ENCODE measurements at regions not wholly inside any gene's neighbourhood (a gene's known extent, or its start where the extent isn't known, plus 50 kb on each side); places are given as distances from the start of the nearest gene placed in this dataset.

- Histone ChIP-seq H3K4me2 (replicated peaks; ENCODE audit: extremely low read depth, low read length, poor library complexity, severe bottlenecking) (no peak overlapping the region), H4K20me1 (ENCODE audit: insufficient read depth, low read length) (no peaks in the 10 kb centered on the region), H3K9me3 (replicated peaks in 1 of 2; ENCODE audit: control insufficient read depth in 1 of 2, insufficient read depth in 1 of 2, low read length in 2 of 2) (no peaks in the 10 kb centered on the region), H3K9ac (ENCODE audit: insufficient read depth, low read length, poor library complexity, severe bottlenecking) (no peak overlapping the region), H3K79me2 (ENCODE audit: insufficient read depth, low read length) (no peaks in the 10 kb centered on the region), H3K27ac (ENCODE audit: low read depth in 1 of 2, low read length in 2 of 2) (no peak overlapping the region), H2AFZ (ENCODE audit: insufficient read depth, low read depth, low read length, poor library complexity, severe bottlenecking) (no peak overlapping the region), H3K36me3 (replicated peaks in 1 of 2; ENCODE audit: control insufficient read depth in 1 of 2, insufficient read depth in 2 of 2, low read length in 2 of 2) (no peaks in the 10 kb centered on the region), H3K27me3 (ENCODE audit: control insufficient read depth in 2 of 2, insufficient read depth in 2 of 2, low read length in 2 of 2) (no peaks in the 10 kb centered on the region), H3K4me3 (replicated peaks in 1 of 3; ENCODE audit: low read depth in 2 of 3, low read length in 3 of 3) (no peak overlapping the region), H3K4me1 (ENCODE audit: control insufficient read depth in 1 of 2, insufficient read depth in 2 of 2, low read length in 2 of 2) (no peaks in the 10 kb centered on the region)
- peaks cover 0 to 2% (median 0%) of the 10 kb centered on the region in 3 donors for H3K27me3 Mint-ChIP-seq (ENCODE audit: low read depth in 3 of 3)
- TF ChIP-seq, protein P1, sequence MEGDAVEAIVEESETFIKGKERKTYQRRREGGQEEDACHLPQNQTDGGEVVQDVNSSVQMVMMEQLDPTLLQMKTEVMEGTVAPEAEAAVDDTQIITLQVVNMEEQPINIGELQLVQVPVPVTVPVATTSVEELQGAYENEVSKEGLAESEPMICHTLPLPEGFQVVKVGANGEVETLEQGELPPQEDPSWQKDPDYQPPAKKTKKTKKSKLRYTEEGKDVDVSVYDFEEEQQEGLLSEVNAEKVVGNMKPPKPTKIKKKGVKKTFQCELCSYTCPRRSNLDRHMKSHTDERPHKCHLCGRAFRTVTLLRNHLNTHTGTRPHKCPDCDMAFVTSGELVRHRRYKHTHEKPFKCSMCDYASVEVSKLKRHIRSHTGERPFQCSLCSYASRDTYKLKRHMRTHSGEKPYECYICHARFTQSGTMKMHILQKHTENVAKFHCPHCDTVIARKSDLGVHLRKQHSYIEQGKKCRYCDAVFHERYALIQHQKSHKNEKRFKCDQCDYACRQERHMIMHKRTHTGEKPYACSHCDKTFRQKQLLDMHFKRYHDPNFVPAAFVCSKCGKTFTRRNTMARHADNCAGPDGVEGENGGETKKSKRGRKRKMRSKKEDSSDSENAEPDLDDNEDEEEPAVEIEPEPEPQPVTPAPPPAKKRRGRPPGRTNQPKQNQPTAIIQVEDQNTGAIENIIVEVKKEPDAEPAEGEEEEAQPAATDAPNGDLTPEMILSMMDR (IDR thresholded peaks at IDR 0.05): no peak
- H3K4me1 Mint-ChIP-seq: no peaks in the 10 kb centered on the region
- H3K27ac Mint-ChIP-seq: no peak overlapping the region
- no peak overlapping the region for H3K4me3 Mint-ChIP-seq
- WGBS (ENCODE audit: insufficient coverage): 84% methylated on average over 2 of the region's 4 CpGs
- intact Hi-C loops (cut with micrococcal nuclease): no loop called here
- H3K9me3 Mint-ChIP-seq: peaks cover 0 to 8% (median 7%) of the 10 kb centered on the region in 7 donors
- H3K36me3 Mint-ChIP-seq: no peaks in the 10 kb centered on the region
- no peak for DNase-seq
These were observed 419.3 kb downstream of the ZNF516 start for GRCh38 chr18:76075777-76076176.

DNA sequence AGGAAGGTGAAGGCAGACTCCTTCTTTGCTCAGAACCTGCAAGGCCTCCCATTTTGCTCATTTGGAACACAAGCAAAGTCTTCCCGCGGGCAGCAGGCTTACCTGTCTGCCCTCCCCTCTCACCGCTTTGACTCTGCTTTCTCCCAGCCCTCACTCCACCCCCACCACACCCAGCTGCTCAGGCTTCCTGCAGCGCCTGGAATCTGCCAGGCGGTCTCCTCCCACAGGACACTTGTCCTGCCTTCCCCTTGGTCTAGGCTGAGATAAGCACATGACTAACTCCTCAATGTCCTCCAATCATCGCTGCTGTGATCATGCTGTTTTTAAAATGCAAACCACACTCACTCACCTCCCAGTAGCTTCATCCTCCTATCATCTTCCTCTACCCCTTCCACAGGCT is 430.0 kb downstream of the ZNF516 start:
- intact Hi-C loops (cut with micrococcal nuclease): no loop called here
- Mint-ChIP-seq H3K4me3 (no peak overlapping the region), H3K27me3 (ENCODE audit: low read depth in 3 of 3) (peaks cover 1 to 6% (median 4%) of the 10 kb centered on the region in 3 donors), H3K9me3 (peaks cover 0 to 5% (median 0%) of the 10 kb centered on the region in 7 donors), H3K4me1 (no peaks in the 10 kb centered on the region), H3K36me3 (no peaks in the 10 kb centered on the region), H3K27ac (no peak overlapping the region)
- Histone ChIP-seq H3K4me2 (replicated peaks; ENCODE audit: extremely low read depth, low read length, poor library complexity, severe bottlenecking) (no peak overlapping the region), H3K36me3 (replicated peaks in 1 of 2; ENCODE audit: control insufficient read depth in 1 of 2, insufficient read depth in 2 of 2, low read length in 2 of 2) (no peaks in the 10 kb centered on the region), H3K4me1 (ENCODE audit: control insufficient read depth in 1 of 2, insufficient read depth in 2 of 2, low read length in 2 of 2) (no peaks in the 10 kb centered on the region), H3K79me2 (ENCODE audit: insufficient read depth, low read length) (no peaks in the 10 kb centered on the region), H3K4me3 (replicated peaks in 1 of 3; ENCODE audit: low read depth in 2 of 3, low read length in 3 of 3) (no peak overlapping the region), H3K27ac (ENCODE audit: low read depth in 1 of 2, low read length in 2 of 2) (no peak overlapping the region), H3K9me3 (replicated peaks in 1 of 2; ENCODE audit: control insufficient read depth in 1 of 2, insufficient read depth in 1 of 2, low read length in 2 of 2) (no peaks in the 10 kb centered on the region), H2AFZ (ENCODE audit: insufficient read depth, low read depth, low read length, poor library complexity, severe bottlenecking) (no peak overlapping the region), H3K27me3 (ENCODE audit: control insufficient read depth in 2 of 2, insufficient read depth in 2 of 2, low read length in 2 of 2) (no peaks in the 10 kb centered on the region), H3K9ac (ENCODE audit: insufficient read depth, low read length, poor library complexity, severe bottlenecking) (no peak overlapping the region), H4K20me1 (ENCODE audit: insufficient read depth, low read length) (no peaks in the 10 kb centered on the region)
- TF ChIP-seq, protein P1 (IDR thresholded peaks at IDR 0.05): no peak
- no peak for DNase-seq
- 37% methylated on average over 6 of the region's 6 CpGs for WGBS (ENCODE audit: insufficient coverage)
